GM12878 (cell line): ENCODE measurements at regions not wholly inside any gene's neighbourhood (a gene's known extent, or its start where the extent isn't known, plus 50 kb on each side); places are given as distances from the start of the nearest gene placed in this dataset.

Source experiments
- ATAC-seq: fragments of 200-7000 bp; cut with Tn5 transposase; 3 replicates; pipeline ENCODE4 v1.9.1; 2020; ENCODE audit warnings: mild to moderate bottlenecking, moderate library complexity
- BruUV-seq: library from RNA; stranded (reverse); fragments of 400-500 nt; replicated peaks from 2 replicates; lab custom pipeline; 2021; lab: Mats Ljungman, UMichigan
- CTCF ChIA-PET: fragments of 300-600 bp; sonication (Branson Sonifier 250); formaldehyde crosslinking; extraction: SDS; loops from one replicate; lab custom pipeline; 2021; ENCODE audit warnings: inconsistent platforms; lab: Yijun Ruan, JAX
- POLR2A ChIA-PET: fragments of 350-600 bp; formaldehyde crosslinking; extraction: SDS; loops from one replicate; lab custom pipeline; 2021; ENCODE audit warnings: inconsistent platforms; lab: Charles Lee
- RAD21 ChIA-PET: fragments of 300-600 bp; sonication (Branson Sonifier 250); formaldehyde crosslinking; loops from one replicate; lab custom pipeline; 2023; ENCODE audit warnings: antibody characterized with exemption; ENCODE audit not compliant: unreplicated experiment; lab: Charles Lee
- SMC1A ChIA-PET: fragments of 300-600 bp; sonication (Branson Sonifier 250); formaldehyde crosslinking; loops from one replicate; lab custom pipeline; 2023; ENCODE audit not compliant: unreplicated experiment, uncharacterized antibody; lab: Charles Lee
- DNase-seq: peaks from one replicate; pipeline ENCODE4 v3.0.0-alpha.2; 2011; ENCODE audit warnings: low read depth, low spot score
- FAIRE-seq: peaks from 3 replicates; lab custom pipeline; 2011; peaks lifted over from hg19 to GRCh38; lab: Jason Lieb, UNC
- H2AFZ ChIP-seq: 2 replicates; pipeline ENCODE4 v1.6.0; 2011; ENCODE audit warnings: low read depth, low read length, control low read depth; ENCODE audit not compliant: control insufficient read depth
- H3K27ac ChIP-seq: 2 replicates; pipeline ENCODE4 v1.5.1; 2011; ENCODE audit warnings: control low read depth; ENCODE audit not compliant: control insufficient read depth, insufficient read depth
- H3K27me3 ChIP-seq, 2 experiments: replicated peaks in 1 of 2; 2 replicates each; pipeline versions ENCODE4 v1.6.0 to v1.6.1; 2011; ENCODE audit warnings: low read length in 1 of 2; ENCODE audit not compliant: control insufficient read depth in 2 of 2, insufficient read depth in 2 of 2
- H3K36me3 ChIP-seq, 2 experiments: 2 replicates each; pipeline ENCODE4 v1.5.1; 2011; ENCODE audit warnings: low read length in 1 of 2; ENCODE audit not compliant: control insufficient read depth in 2 of 2, insufficient read depth in 2 of 2
- H3K4me1 ChIP-seq: 2 replicates; pipeline ENCODE4 v1.6.1; 2011; ENCODE audit warnings: mild to moderate bottlenecking, low read length, moderate library complexity, mixed read lengths; ENCODE audit not compliant: control insufficient read depth, insufficient read depth
- H3K4me2 ChIP-seq: 2 replicates; pipeline ENCODE4 v1.6.0; 2011; ENCODE audit warnings: control low read depth; ENCODE audit not compliant: control insufficient read depth, insufficient read depth
- H3K4me3 ChIP-seq: fragments of 200-600 bp; sonication (generic); 2 replicates; pipeline ENCODE4 v1.5.1; 2016
- H3K79me2 ChIP-seq: 2 replicates; pipeline ENCODE4 v1.6.0; 2011; ENCODE audit warnings: low read length; ENCODE audit not compliant: control insufficient read depth, insufficient read depth
- H3K9ac ChIP-seq: 2 replicates; pipeline ENCODE4 v1.8.0; 2011; ENCODE audit warnings: low read length, control low read depth, mixed read lengths; ENCODE audit not compliant: control insufficient read depth, insufficient read depth
- H3K9me3 ChIP-seq: replicated peaks from 3 replicates; pipeline ENCODE4 v1.5.1; 2011; ENCODE audit warnings: mild to moderate bottlenecking, low read length; ENCODE audit not compliant: control insufficient read depth, insufficient read depth
- H4K20me1 ChIP-seq: 2 replicates; pipeline ENCODE4 v1.6.0; 2011; ENCODE audit not compliant: control insufficient read depth, insufficient read depth
- ATF3 ChIP-seq: IDR thresholded peaks from 2 replicates; pipeline ENCODE4 v1.6.1; 2011; ENCODE audit warnings: low read depth, mild to moderate bottlenecking, low read length, moderate library complexity, borderline replicate concordance; ENCODE audit errors: extremely low read depth
- BHLHE40 ChIP-seq, 2 experiments: fragments of 450-650 bp in 1 of 2; IDR thresholded peaks; 2 replicates each; pipeline ENCODE4 v1.6.1; 2011 to 2017; ENCODE audit warnings: low read depth in 2 of 2, borderline replicate concordance in 1 of 2, improper control_type of control experiment in 1 of 2, low read length in 1 of 2, mild to moderate bottlenecking in 1 of 2
- CBX3 ChIP-seq: fragments of 200-600 bp; sonication (generic); IDR thresholded peaks from 2 replicates; pipeline ENCODE4 v1.6.1; 2016; ENCODE audit warnings: low read depth, borderline replicate concordance
- E2F4 ChIP-seq: IDR thresholded peaks from 2 replicates; pipeline ENCODE4 v1.6.1; 2012; ENCODE audit warnings: low read depth, low read length, improper control_type of control experiment
- EP300 ChIP-seq, 2 experiments: fragments of 150-350 bp in 1 of 2; IDR thresholded peaks; 2 replicates each; pipeline ENCODE4 v1.6.1; 2011 to 2012; ENCODE audit warnings: low read depth in 2 of 2, low read length in 2 of 2, borderline replicate concordance in 1 of 2, improper control_type of control experiment in 1 of 2, inconsistent platforms in 1 of 2; ENCODE audit not compliant: control insufficient read depth in 1 of 2
- HSF1 ChIP-seq: fragments of 150-350 bp; IDR thresholded peaks from 2 replicates; pipeline ENCODE4 v1.6.1; 2014; ENCODE audit warnings: mild to moderate bottlenecking, low read depth, low read length
- JUND ChIP-seq: IDR thresholded peaks from 2 replicates; pipeline ENCODE4 v1.6.1; 2012; ENCODE audit warnings: low read depth, mild to moderate bottlenecking, low read length, improper control_type of control experiment, moderate library complexity
- KLF5 ChIP-seq: fragments of 450-650 bp; IDR thresholded peaks from 2 replicates; pipeline ENCODE4 v1.6.1; 2014; ENCODE audit warnings: mild to moderate bottlenecking; ENCODE audit not compliant: partially characterized antibody
- MTA3 ChIP-seq: IDR thresholded peaks from 2 replicates; pipeline ENCODE4 v1.6.1; 2012; ENCODE audit warnings: low read length, inconsistent platforms, borderline replicate concordance
- NFYA ChIP-seq: IDR thresholded peaks from 2 replicates; pipeline ENCODE4 v1.6.1; 2011; ENCODE audit warnings: low read depth, mild to moderate bottlenecking, low read length, improper control_type of control experiment, borderline replicate concordance
- TCF12 ChIP-seq: IDR thresholded peaks from 2 replicates; pipeline ENCODE4 v1.6.1; 2011; ENCODE audit warnings: low read depth, mild to moderate bottlenecking, low read length
- WGBS: methylation state at CpG from one replicate; pipeline ENCODE4 v1.1.6; 2016; ENCODE audit warnings: low lambda C conversion rate; ENCODE audit not compliant: insufficient replicate concordance, insufficient coverage; ENCODE audit errors: missing lambda C conversion rate; 5-methylcytosine and 5-hydroxymethylcytosine counted together
- in situ Hi-C: fragments of 300-500 bp; cut with MboI; formaldehyde crosslinking; loops from 9 replicates; pipeline ENCODE4 v1.14.3; 2018; ENCODE audit warnings: mixed read lengths
- intact Hi-C: fragments of 100-400 bp; cut with micrococcal nuclease; formaldehyde crosslinking; loops from one replicate; pipeline ENCODE4 v1.14.2; 2022; ENCODE audit not compliant: unreplicated experiment

GRCh38 chr5:156121234-156121633 is 205.7 kb upstream of the SGCD start:
- in situ Hi-C loops = no loop called here
- Histone ChIP-seq H3K9me3 (no peaks in the 10 kb centered on the region), H3K4me3 (no peak overlapping the region), H3K79me2 (no peaks in the 10 kb centered on the region), H3K27me3 (peaks cover 0 to 8% of the 10 kb centered on the region in 2 experiments; a peak in 1 of 4 replicates), H2AFZ (no peak overlapping the region), H3K4me2 (no peak overlapping the region), H4K20me1 (no peaks in the 10 kb centered on the region), H3K36me3 (no peaks in the 10 kb centered on the region), H3K4me1 (no peaks in the 10 kb centered on the region), H3K27ac (no peak overlapping the region), H3K9ac (no peak overlapping the region)
- ChIA-PET POLR2A (no interaction called here), CTCF (no interaction called here), RAD21 (no interaction called here), SMC1A (no interaction called here)
- ATAC-seq (no peak), DNase-seq (no peak), FAIRE-seq (no peak)
- intact Hi-C loops = no loop called here
- TF ChIP-seq JUND (no peak), EP300 (IDR thresholded peaks at IDR 0.05; ENCODE audit: borderline replicate concordance in 1 of 2, control insufficient read depth in 1 of 2, low read depth in 2 of 2, low read length in 2 of 2) (no peak), NFYA (no peak)
- 63% methylated on average over 3 of the region's 3 CpGs for WGBS
- BruUV-seq = no TSS peak

GRCh38 chr5:156121882-156122281 is 205.1 kb upstream of the SGCD start:
- Histone ChIP-seq H4K20me1 (no peaks in the 10 kb centered on the region), H3K4me1 (no peaks in the 10 kb centered on the region), H3K27ac (no peak overlapping the region), H3K4me3 (no peak overlapping the region), H2AFZ (no peak overlapping the region), H3K4me2 (no peak overlapping the region), H3K9me3 (no peaks in the 10 kb centered on the region), H3K36me3 (no peaks in the 10 kb centered on the region), H3K79me2 (no peaks in the 10 kb centered on the region), H3K9ac (no peak overlapping the region), H3K27me3 (peaks cover 0 to 8% of the 10 kb centered on the region in 2 experiments; a peak in 1 of 4 replicates)
- POLR2A ChIA-PET = no interaction called here
- no TSS peak for BruUV-seq
- ATAC-seq = no peak
- DNase-seq = no peak
- CTCF ChIA-PET = no interaction called here
- no peak for FAIRE-seq
- 0% methylated on average over 1 of the region's 1 CpG for WGBS
- in situ Hi-C loops = no loop called here
- RAD21 ChIA-PET = no interaction called here
- intact Hi-C loops = no loop called here
- SMC1A ChIA-PET = no interaction called here
- TF ChIP-seq HSF1 = no peak
- no peak for TF ChIP-seq MTA3
- TF ChIP-seq JUND = no peak
- no peak for TF ChIP-seq CBX3
- no peak for TF ChIP-seq BHLHE40 (IDR thresholded peaks at IDR 0.05; ENCODE audit: borderline replicate concordance in 1 of 2, low read depth in 2 of 2, low read length in 1 of 2)
- no peak for TF ChIP-seq E2F4
- TF ChIP-seq TCF12 = no peak
- TF ChIP-seq KLF5 = no peak
- TF ChIP-seq ATF3 = no peak
